Right lobe of liver (tissue), 6 donors: ENCODE measurements at regions not wholly inside any gene's neighbourhood (a gene's known extent, or its start where the extent isn't known, plus 50 kb on each side); places are given as distances from the start of the nearest gene placed in this dataset.

Experiments
- ATAC-seq, 4 donors: fragments of 200-7000 bp; cut with Tn5 transposase; one replicate each; pipeline ENCODE4 v1.9.1; 2020; ENCODE audit warnings: mild to moderate bottlenecking in 4 of 4, moderate library complexity in 4 of 4
- DNase-seq, 3 donors: peaks; one replicate each; pipeline ENCODE4 v3.0.0-alpha.2; 2020
- H3K27ac ChIP-seq, 3 donors: fragments of 200-600 bp; one replicate each; pipeline ENCODE4 v1.8.0; 2022
- H3K27me3 ChIP-seq, 2 donors: fragments of 200-600 bp; one replicate each; pipeline ENCODE4 v1.8.0; 2022
- H3K36me3 ChIP-seq, 4 donors: fragments of 200-600 bp; sonication (generic) in 1 of 4; one replicate each; pipeline versions ENCODE4 v1.5.1 to v1.8.0; 2017 to 2022; ENCODE audit warnings: control low read depth in 1 of 4
- H3K4me1 ChIP-seq, 4 donors: fragments of 200-600 bp; sonication (generic) in 1 of 4; one replicate each; pipeline versions ENCODE4 v1.5.1 to v1.8.0; 2017 to 2022; ENCODE audit warnings: control low read depth in 1 of 4
- H3K4me3 ChIP-seq, 3 donors: fragments of 200-600 bp; one replicate each; pipeline ENCODE4 v1.8.0; 2022
- H3K9me3 ChIP-seq, 4 donors: fragments of 200-600 bp; sonication (generic) in 1 of 4; one replicate each; pipeline versions ENCODE4 v1.5.1 to v1.8.0; 2017 to 2022; ENCODE audit warnings: control low read depth in 1 of 4
- POLR2A ChIP-seq: fragments of 450-650 bp; IDR thresholded peaks from one replicate; pipeline ENCODE4 v1.6.1; 2017; ENCODE audit warnings: antibody characterized with exemption, mild to moderate bottlenecking
- WGBS: methylation state at CpG from one replicate; pipeline ENCODE4 v1.1.6; 2018; ENCODE audit warnings: low coverage, low lambda C conversion rate; ENCODE audit not compliant: insufficient coverage; ENCODE audit errors: missing lambda C conversion rate; 5-methylcytosine and 5-hydroxymethylcytosine counted together
- intact Hi-C, 2 donors: fragments of 100-400 bp; cut with DNase I; formaldehyde crosslinking; loops; one replicate each; pipeline versions ENCODE4 v1.11.2 to v1.14.1; 2022
- TF ChIP-seq, protein P1 (sequence below), 4 donors: fragments of 200-600 bp in 3 of 4; fragments of 450-650 bp in 1 of 4; IDR thresholded peaks; one replicate each; pipeline versions ENCODE4 v1.5.1 to v1.8.0; 2016 to 2022; ENCODE audit warnings: antibody characterized with exemption in 4 of 4, mild to moderate bottlenecking in 2 of 4
- donor health status: DM: no; HTN: yes; CAD: no.
- donor health status: DM: no; HTN: no; CAD: no.
- donor health status: DM: no; HTN: no; CAD: no.
- donor health status: DM: no; HTN: yes; CAD: no.
- donor health status: DM: no; HTN: yes; CAD: no.

DNA sequence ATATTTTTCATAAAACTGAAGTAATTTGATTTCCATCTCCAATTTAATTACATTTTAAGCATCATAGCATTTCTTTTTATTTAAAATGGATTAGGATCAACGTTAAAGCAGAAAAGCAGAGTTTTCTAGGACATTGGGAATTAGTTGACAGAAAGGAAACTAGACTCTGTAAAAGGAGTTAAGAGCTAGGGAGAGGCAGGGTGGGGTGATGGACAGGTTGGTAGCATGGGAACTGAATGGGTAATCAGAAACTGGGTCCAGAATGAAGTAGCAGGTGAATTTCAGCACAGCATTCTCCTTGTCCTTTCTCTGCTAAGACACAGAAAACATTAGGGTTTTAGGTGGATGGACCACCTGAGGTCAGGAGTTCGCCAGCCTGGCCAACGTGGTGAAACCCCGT, 97.6 kb downstream of the ANAPC4 start:
- Histone ChIP-seq H3K9me3 (no peaks in the 10 kb centered on the region), H3K36me3 (no peaks in the 10 kb centered on the region)
- 70% methylated on average over 3 of the region's 4 CpGs for WGBS

DNA sequence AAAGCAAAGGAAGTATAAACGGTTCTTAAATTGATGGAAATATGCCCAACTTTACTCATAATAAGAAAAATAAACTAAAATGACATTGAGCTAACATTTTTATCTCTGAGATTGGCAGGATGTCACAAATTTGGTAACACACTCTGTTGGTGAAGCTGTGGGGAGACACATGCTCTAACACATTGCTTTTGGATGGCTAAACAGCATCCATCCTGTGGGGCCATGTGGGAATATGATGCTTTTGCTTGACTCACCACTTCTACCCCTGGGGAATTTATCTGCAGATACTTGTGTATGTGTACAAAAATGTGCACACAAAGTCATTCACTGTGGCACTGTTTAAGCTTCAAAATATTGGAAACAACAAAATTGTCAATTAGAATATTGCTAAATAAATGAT, 100.2 kb downstream of the ANAPC4 start:
- WGBS = 50% methylated on average over 1 of the region's 1 CpG
- intact Hi-C loops = no loop called here
- Histone ChIP-seq H3K36me3 (no peaks in the 10 kb centered on the region), H3K4me1 (no peaks in the 10 kb centered on the region), H3K9me3 (no peaks in the 10 kb centered on the region), H3K27ac (no peak overlapping the region), H3K27me3 (no peaks in the 10 kb centered on the region), H3K4me3 (no peak overlapping the region)
- DNase-seq = no peak
- TF ChIP-seq, protein P1, sequence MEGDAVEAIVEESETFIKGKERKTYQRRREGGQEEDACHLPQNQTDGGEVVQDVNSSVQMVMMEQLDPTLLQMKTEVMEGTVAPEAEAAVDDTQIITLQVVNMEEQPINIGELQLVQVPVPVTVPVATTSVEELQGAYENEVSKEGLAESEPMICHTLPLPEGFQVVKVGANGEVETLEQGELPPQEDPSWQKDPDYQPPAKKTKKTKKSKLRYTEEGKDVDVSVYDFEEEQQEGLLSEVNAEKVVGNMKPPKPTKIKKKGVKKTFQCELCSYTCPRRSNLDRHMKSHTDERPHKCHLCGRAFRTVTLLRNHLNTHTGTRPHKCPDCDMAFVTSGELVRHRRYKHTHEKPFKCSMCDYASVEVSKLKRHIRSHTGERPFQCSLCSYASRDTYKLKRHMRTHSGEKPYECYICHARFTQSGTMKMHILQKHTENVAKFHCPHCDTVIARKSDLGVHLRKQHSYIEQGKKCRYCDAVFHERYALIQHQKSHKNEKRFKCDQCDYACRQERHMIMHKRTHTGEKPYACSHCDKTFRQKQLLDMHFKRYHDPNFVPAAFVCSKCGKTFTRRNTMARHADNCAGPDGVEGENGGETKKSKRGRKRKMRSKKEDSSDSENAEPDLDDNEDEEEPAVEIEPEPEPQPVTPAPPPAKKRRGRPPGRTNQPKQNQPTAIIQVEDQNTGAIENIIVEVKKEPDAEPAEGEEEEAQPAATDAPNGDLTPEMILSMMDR (IDR thresholded peaks at IDR 0.05) = no peak
- TF ChIP-seq POLR2A = no peak
- no peak for ATAC-seq

More for the DNA sequence above, 97.6 kb downstream of the ANAPC4 start:
- Histone ChIP-seq H3K4me3 (no peak overlapping the region), H3K27ac (no peak overlapping the region), H3K27me3 (no peaks in the 10 kb centered on the region), H3K4me1 (no peaks in the 10 kb centered on the region)
- DNase-seq (no peak), ATAC-seq (no peak)
- intact Hi-C loops = no loop called here
- TF ChIP-seq, protein P1 (IDR thresholded peaks at IDR 0.05) = no peak
- TF ChIP-seq POLR2A = no peak

DNA sequence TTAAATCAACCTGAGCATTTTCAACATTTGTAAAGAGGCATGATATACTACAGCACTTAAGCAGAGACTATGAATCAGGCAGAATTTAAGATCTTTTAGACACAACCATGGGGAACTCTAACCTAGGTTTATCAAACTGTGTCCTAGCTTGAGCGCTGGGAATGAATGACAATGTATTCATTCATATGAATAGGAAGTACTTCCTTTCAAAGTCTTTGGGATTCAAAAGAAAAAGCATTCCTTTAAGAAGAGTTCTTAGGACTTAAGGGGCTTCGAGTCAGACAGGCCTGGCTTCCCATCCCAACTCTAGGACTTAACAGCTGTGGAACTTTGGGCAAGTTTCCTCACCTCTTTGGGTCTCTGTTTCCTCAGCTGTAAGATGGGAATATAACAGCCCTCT, 104.6 kb downstream of the ANAPC4 start:
- no peak for DNase-seq
- 43% methylated on average over 2 of the region's 2 CpGs for WGBS
- Histone ChIP-seq H3K9me3 (no peaks in the 10 kb centered on the region), H3K36me3 (no peaks in the 10 kb centered on the region), H3K4me3 (no peak overlapping the region), H3K27ac (no peak overlapping the region), H3K4me1 (no peaks in the 10 kb centered on the region), H3K27me3 (no peaks in the 10 kb centered on the region)
- TF ChIP-seq, protein P1 (IDR thresholded peaks at IDR 0.05) = no peak
- TF ChIP-seq POLR2A = no peak
- no peak for ATAC-seq
- intact Hi-C loops = no loop called here

DNA sequence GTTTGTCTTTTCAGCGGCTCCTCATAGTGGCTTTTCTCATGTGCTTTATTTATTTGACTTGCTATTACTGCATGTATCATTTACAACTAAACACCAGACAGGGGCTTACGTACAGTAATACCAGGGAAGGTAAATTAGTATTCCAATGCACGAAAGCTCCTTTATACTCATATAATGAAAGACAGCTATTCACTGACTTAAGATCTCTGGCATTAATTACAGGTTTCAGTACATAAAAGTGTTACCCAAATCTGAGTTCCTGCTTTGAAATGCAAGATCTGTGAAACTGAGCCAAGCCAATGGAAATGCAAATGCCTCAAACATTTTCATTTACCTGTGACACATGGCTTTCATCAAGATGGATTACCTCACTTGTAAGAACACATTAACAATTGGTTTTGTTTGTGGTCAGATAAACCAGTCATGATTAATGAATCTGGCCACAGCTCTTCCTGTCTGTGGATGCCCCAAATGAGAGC, 107.2 kb downstream of the ANAPC4 start:
- TF ChIP-seq POLR2A = no peak
- TF ChIP-seq, protein P1 (IDR thresholded peaks at IDR 0.05) = no peak
- Histone ChIP-seq H3K9me3 (no peaks in the 10 kb centered on the region), H3K4me3 (no peak overlapping the region), H3K4me1 (no peaks in the 10 kb centered on the region), H3K27ac (no peak overlapping the region), H3K36me3 (no peaks in the 10 kb centered on the region), H3K27me3 (no peaks in the 10 kb centered on the region)
- 65% methylated on average over 3 of the region's 3 CpGs for WGBS
- intact Hi-C loops = no loop called here
- ATAC-seq (no peak), DNase-seq (no peak)

DNA sequence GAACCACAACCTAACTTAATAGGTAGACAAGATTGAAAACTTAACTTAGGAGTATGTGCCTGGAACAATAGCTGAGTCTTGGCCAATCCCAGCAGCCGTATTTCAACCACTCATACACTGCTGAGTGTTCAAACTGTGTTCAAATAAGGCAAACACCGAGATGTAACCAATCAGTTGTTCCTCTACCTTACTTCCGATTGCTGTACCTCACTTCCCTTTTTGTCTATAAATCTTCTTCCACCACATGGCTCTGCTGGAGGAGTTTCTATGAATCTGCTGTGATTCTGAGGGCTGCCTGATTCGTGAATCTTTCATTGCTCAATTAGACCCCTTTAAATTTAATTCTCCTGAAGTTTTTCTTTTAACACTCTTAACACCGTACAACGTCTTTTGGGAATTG, 108.0 kb downstream of the ANAPC4 start:
- TF ChIP-seq POLR2A = no peak
- Histone ChIP-seq H3K27me3 (no peaks in the 10 kb centered on the region), H3K9me3 (no peaks in the 10 kb centered on the region), H3K4me3 (no peak overlapping the region), H3K27ac (no peak overlapping the region), H3K4me1 (no peaks in the 10 kb centered on the region), H3K36me3 (no peaks in the 10 kb centered on the region)
- 55% methylated on average over 6 of the region's 6 CpGs for WGBS
- intact Hi-C loops = no loop called here
- no peak for ATAC-seq
- no peak for DNase-seq
